ENCODE measurements at regions not wholly inside any gene's neighbourhood (a gene's known extent, or its start where the extent isn't known, plus 50 kb on each side); places are given as distances from the start of the nearest gene placed in this dataset.
"Not testable (repeated sequence)": the region's sequence is repeated elsewhere in the genome, so short reads cannot be mapped to it uniquely, and the experiment has no call there.

DNA sequence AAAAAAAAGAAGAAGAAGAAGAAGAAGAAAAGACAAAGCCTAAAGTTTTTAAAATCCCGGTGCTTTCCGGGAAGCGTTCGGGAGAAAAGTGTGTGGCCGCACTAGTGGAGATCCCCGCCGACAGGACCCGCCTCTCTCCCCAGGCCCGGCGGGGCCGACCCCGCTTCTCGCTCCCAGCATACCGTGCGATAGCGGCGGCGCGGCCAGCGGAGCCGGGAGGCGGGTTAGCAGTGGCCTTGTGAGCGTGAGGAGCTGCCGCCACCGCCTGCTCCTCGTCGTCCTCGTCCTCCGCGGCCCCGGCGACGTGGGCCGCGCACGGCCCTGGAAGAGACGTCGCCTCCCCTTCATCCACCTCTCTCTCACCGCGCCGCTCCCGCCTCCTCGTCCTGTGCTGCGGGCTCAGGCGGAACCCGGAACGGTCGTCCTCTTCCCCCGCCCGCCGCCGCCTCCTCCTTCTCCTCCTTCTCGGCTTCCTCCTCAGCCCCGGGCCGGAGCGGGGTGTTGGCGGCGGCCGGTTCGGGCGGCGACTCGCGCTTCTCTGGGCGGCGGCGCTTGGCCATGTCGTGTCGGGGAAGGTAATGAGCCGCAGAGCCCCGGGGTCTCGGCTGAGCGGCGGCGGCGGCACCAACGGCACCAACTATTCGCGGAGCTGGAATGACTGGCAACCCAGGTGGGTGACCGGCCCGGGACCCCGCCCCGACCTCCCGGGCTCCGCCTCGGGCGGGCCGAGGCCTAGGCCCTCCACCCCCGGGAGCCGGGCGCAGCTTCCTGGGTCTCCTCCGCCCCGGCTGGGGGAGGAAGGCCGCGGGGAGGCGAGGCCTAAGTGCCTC lies 62.6 kb upstream of the CDR2 start:
- peak; percentile 17 to 34 for DNase-seq (ENCODE audit: low read depth in 2 of 2)

DNA sequence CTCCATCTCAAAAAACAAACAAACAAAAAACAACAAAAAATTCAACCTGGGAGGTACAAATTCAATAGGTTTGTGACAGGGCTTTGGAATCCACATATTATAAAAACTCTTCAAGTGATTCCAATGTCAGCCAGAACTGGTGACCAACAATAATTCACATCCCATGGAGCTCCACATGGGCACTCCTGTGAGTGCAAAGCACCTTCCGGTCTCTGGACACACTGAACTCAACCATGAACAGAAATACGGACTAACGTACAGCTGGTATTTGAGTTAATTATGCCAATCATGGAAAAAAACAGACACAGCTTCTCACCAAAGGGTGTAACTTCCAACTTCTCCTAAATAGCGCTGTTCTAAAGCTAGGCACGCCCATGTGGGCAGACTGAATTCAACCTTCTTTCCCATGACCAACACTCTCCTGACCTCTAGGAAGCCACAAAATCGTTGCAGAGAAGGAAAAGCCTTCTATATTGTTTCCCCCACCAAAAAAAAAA lies 62.0 kb upstream of the CDR2 start:
- not testable (repeated sequence) for DNase-seq (ENCODE audit: low read depth in 2 of 2)

DNA sequence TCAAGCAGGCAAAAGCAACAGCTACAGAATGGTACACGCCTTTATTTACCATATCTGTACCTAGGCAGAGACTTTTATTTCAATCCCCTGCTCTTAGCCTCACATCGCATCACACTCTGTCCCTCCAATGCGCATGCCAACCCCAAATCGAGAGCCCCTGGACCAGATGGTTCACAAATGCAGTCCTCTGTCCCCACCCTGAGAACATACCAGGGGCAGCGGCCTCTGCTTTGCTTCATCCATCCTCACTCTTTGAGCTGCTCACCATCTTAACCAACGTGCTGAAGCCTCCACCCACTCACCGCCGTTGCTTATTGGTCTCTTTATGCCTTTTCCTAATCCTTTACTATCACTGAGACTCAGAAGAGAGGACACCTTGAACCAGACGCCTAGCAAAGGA lies 56.9 kb upstream of the CDR2 start:
- not testable (repeated sequence) for DNase-seq (ENCODE audit: low read depth in 2 of 2)

DNA sequence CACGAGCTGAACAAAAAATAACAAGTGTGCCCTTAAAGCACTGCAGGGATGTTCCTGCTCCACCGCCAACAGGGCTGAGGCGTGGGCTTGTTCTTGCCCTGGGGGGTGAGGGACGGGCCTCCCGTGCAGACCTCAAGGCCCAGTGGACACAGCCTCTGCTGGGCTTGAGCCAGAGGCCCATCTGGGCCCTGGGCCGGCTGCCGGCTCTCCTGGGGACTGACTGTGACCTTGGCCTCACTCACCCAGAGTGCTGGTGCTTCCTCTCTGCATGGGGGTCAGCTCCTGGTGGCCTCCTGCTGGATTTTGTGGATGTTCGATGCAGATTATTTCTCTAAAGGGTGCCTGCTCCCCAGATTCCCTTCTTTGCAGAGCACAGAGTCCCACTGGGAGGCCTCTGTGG lies 54.2 kb upstream of the CDR2 start:
- DNase-seq (ENCODE audit: low read depth in 2 of 2): no peak

DNA sequence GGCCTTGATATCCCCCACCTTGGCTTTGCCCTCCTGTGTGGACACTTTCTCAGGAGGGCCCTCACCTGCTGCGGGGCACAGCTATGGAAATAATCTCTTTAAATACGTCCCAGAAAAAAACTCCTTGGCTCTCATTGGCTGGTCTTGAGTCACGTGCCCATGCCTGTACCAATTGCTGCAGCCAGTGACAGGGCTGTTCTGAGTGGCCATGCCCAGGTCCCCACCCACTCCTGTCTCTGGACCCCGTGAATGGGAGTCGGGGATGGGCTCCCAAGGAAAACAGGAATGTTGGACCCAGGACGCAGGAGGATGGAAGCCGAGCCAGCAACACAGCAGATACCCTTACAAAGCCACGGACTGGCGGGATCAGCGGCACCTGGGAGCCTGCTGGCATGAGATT lies 53.1 kb upstream of the CDR2 start:
- no peak for DNase-seq (ENCODE audit: low read depth in 2 of 2)

DNA sequence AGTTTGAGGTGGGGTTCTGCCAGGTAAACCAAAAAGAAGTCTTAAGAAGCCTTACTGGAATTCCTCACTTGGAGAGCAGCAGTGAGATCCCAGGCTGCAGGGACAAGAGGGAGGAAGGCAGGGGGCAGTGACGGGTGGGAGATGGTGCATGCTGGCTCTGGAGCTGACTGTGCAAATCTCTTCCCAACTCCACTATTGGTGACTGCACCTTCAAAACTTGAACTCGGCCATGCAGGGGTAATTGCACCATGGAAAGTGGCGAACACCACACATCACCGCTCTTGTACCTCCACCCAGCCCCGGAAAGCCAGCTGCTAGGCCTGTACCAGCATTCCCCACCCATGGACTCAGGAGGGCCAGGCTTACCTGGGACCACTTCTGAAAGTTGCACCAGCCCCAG lies 51.4 kb upstream of the CDR2 start:
- DNase-seq (ENCODE audit: low read depth in 2 of 2): no peak

DNA sequence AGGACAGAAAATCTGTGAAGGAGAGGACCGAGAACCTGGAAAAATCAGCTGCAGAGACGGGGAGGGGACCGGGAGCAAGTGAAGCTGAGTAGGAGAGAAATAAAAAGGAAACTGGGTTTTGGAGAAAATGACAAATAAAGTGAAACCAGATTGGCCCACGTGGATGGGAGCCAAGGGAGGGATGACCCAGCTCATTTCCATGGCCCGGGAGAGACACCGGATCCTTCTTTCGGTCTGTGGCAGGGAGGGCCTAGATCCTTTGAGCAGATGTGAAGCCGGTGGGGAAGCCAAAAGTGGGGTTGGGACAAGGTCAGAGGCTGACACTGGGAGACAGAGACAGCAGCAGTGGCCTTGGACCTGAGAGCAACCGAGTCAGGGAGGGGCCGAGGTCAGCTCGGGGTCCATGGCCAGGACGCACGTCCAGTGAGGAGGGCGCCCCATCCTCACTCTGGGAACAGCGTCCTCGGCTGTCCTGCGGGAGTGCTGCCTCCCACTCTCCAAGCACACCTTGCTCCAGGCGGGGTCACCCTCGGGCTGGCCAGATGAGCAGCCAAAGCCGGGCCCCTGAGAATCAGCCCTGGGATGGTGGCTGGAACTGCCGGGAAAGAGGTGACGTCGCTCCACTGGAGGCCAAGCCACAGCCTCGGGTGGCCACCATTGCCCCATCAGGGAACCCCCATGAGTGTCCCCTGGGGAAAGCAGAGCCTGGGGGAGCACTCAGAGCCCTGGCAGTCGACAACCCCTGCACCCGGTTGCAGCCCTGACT lies 50.8 kb upstream of the CDR2 start:
- no peak for DNase-seq (ENCODE audit: low read depth in 2 of 2)

DNA sequence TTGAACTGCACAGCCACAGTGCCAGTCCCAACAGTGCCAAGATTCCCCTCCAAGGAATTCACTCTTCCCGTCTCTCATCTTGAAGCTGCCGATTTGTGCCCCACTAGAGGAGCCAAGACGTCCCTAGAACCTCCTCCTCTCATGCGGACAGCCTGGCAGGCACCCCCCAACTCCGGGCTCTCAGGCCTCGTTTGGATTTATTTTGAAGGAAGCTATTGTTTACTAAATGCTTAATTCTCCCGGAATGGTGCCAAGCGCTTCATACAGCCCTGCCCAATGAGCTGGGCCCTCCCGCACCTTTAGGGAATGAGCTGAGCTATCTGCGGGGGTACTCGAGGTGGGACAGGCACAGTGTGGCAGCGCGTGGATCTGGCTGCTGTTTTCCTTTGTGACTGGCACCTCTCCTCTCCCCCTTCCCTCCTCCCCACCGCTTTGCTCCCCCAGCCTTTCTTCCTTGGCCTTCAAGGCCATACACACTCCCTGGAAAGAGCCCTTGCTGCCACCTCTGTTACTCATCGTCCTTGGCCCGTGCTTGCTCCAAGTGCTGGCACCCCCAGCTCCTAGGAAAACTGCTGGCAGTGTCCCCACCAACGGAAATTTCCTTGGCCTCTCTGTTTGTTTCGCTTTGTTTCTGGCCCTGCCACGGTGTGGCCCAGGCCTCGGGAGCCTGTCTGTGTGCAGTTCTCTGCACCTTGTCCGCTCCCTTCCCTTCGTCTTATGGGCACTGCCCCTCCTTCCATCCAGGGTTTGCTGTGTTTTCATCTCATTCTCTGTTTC lies 49.9 kb upstream of the CDR2 start:
- no peak for DNase-seq (ENCODE audit: low read depth in 2 of 2)

All from stimulated activated CD4-positive, alpha-beta T cell treated with anti-CD3 and anti-CD28 coated beads, Interleukin-1b, Interleukin-23, amount 100 ng/mL, for 1 hour (primary cell).